ENCODE measurements at regions not wholly inside any gene's neighbourhood (a gene's known extent, or its start where the extent isn't known, plus 50 kb on each side); places are given as distances from the start of the nearest gene placed in this dataset.

DNA sequence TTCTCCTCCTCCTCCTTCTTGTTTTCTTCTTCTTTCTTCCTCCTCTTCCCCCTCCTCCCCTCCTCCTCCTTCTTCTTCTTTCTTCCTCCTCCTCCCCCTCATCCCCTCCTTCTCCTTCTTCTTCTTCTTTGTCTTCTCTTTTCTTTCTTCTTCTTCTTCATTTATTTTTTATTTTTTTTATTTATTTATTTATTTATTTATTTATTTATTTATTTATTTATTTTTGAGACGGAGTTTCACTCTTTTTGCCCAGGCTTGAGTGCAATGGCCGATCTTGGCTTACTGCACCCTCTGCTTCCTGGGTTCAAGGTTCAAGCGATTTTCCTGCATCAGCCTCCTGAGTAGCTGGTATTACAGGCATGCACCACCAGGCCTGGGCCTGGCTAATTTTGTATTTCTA is 1332.5 kb upstream of the CDH9 start:
- TF ChIP-seq, protein P1, sequence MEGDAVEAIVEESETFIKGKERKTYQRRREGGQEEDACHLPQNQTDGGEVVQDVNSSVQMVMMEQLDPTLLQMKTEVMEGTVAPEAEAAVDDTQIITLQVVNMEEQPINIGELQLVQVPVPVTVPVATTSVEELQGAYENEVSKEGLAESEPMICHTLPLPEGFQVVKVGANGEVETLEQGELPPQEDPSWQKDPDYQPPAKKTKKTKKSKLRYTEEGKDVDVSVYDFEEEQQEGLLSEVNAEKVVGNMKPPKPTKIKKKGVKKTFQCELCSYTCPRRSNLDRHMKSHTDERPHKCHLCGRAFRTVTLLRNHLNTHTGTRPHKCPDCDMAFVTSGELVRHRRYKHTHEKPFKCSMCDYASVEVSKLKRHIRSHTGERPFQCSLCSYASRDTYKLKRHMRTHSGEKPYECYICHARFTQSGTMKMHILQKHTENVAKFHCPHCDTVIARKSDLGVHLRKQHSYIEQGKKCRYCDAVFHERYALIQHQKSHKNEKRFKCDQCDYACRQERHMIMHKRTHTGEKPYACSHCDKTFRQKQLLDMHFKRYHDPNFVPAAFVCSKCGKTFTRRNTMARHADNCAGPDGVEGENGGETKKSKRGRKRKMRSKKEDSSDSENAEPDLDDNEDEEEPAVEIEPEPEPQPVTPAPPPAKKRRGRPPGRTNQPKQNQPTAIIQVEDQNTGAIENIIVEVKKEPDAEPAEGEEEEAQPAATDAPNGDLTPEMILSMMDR (conservative IDR thresholded peaks at IDR 0.05; ENCODE audit: low read length), result no peak
- no peak for TF ChIP-seq EZH2phosphoT487 (IDR thresholded peaks at IDR 0.05; ENCODE audit: borderline replicate concordance, low read depth, low read length)

Data from OCI-LY7 (cell line).